GM18870 (cell line): ENCODE measurements at regions not wholly inside any gene's neighbourhood (a gene's known extent, or its start where the extent isn't known, plus 50 kb on each side); places are given as distances from the start of the nearest gene placed in this dataset.
A peak's percentile ranks its signal among the peaks of the same experiment; 100 is the strongest.

Experiments used
- ATAC-seq: cut with Tn5 transposase; IDR thresholded peaks from one replicate; pipeline ENCODE4 v1.9.1; 2021; ENCODE audit warnings: moderate library complexity; ENCODE audit not compliant: unreplicated experiment

- peak; percentile 94 for ATAC-seq
Observed at GRCh38 chrX:78493180-78493579, 165.8 kb upstream of the CYSLTR1 start.

GRCh38 chrX:78476701-78477100 lies 149.3 kb upstream of the CYSLTR1 start:
- ATAC-seq = no peak

- ATAC-seq = no peak
Observed at GRCh38 chrX:78456909-78457308, 129.5 kb upstream of the CYSLTR1 start.

- no peak for ATAC-seq
Observed at GRCh38 chrX:78455901-78456300, 128.5 kb upstream of the CYSLTR1 start.

GRCh38 chrX:78452356-78452755 lies 124.9 kb upstream of the CYSLTR1 start:
- no peak for ATAC-seq

- no peak for ATAC-seq
Observed at GRCh38 chrX:78437621-78438020, 110.2 kb upstream of the CYSLTR1 start.

- no peak for ATAC-seq
Observed at GRCh38 chrX:78429172-78429571, 101.8 kb upstream of the CYSLTR1 start.

GRCh38 chrX:78388663-78389062 lies 61.3 kb upstream of the CYSLTR1 start:
- ATAC-seq = no peak

- ATAC-seq = no peak
Observed at GRCh38 chrX:78387364-78387763, 60.0 kb upstream of the CYSLTR1 start.

GRCh38 chrX:78384486-78384885 lies 57.1 kb upstream of the CYSLTR1 start:
- ATAC-seq = no peak

GRCh38 chrX:78383594-78383993 lies 56.2 kb upstream of the CYSLTR1 start:
- ATAC-seq = no peak

- no peak for ATAC-seq
Observed at GRCh38 chrX:78378476-78379115, 51.2 kb upstream of the CYSLTR1 start.
